Fibroblast of upper back skin (primary cell): ENCODE measurements at regions not wholly inside any gene's neighbourhood (a gene's known extent, or its start where the extent isn't known, plus 50 kb on each side); places are given as distances from the start of the nearest gene placed in this dataset.
"Not testable (repeated sequence)": the region's sequence is repeated elsewhere in the genome, so short reads cannot be mapped to it uniquely, and the experiment has no call there.

ENCODE experiments used
- DNase-seq: peaks from one replicate; pipeline ENCODE4 v3.0.0-alpha.2; 2013

DNA sequence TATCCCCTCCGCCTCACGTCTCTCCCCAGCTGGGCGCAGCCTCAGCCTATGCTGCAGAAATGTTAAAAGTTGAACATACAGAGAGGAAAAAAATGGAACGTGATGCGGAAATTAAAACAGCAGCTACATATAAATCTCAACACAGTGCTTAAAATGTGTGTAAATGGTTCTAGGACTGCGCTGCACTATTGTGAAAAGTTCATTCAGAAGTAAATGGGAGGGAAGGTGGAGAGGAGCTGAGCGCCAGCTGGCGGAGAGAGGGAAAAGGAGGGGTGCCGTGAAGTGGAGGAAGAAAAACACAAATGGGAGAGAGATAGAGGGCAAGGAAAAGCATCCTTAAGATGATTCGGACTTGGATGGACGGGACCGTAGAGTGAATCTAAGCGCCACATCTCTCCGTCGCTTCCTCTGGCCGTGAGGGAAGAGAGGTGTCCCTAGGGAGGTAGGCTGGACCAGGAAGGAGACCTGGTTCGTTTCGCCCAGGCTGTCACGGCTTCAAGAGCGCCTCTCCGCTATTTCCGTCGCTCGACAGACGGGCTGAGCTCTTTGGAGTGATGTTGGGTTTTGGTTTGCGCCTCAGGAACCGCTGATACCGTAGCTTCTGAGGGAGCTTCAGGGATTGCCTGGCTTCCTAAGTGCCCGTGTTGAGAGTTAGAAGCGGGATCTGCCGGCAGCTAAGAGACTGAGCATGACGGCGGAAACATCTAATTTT, 113.7 kb downstream of the TRIM27 start:
- no peak for DNase-seq

DNA sequence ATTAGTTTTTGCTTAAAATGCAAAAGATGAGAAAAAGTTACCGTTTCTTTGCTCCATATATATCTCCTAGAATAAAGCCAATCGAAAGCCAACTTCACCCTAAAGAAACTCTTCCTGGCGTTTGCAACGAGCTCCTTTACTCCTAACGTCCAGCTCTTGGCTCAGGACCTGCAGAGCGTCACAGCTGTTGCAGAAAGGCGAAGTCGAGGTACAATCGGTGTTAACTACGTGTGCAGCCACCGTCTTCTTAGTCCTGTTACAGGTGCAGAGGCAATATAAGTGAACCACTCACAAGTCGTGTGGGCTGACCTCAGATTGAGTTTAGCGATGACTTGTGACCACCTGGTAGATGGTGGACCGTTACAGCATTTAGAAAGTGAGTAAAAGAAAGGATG, 113.1 kb downstream of the TRIM27 start:
- no peak for DNase-seq

DNA sequence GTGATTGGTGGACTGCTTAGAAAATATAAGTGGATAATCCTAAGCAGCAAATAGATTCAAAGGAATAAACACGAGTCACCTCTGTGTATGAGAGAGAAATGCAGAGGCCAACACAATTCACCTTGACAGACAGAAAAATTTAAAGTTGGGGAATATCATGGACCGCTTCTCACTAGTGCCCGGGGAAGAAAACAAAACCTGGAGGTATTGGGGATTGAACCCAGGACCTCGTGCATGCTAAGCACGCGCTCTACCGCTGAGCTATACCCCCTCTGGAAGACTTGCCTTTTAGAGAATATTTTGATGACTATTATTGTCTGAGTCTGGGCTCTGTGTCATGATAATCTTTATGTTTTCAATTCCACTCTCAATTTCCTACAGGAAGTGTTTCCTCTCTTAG, 111.9 kb downstream of the TRIM27 start:
- peak; percentile 26 for DNase-seq

DNA sequence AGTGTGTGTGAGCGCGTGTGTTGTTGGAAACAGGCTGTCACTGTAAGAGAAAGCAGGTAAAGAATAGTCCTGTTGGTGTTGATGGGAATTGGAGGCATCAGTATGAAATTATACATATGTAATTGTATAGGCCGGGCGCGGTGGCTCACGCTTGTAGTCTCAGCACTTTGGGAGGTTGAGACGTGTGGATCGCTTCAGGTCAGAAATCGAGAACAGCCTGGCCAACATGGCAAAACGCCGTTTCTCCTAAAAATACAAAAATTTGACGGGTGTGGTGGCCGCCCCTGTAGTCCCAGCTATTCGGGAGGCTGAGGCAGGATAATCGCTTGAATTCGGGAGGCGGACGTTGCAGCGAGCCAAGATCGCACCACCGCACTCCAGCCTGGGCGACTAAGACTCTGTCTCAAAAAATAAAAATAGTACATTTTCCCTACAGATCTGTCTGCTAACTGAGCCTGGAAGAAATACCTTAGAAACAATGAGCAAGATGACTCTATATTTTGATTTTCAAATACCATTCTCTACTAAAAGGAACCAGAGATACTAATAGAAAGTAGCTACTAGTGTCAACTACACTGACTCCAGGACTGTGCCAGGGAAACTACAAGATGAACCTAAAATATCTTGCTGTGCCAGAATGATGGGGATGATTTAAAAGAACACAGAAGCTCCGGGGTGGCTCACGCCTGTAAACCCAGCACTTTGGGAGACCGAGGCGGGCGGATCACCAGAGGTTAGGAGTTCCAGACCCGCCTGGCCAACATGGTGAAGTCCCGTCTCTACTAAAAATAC, 110.8 kb downstream of the TRIM27 start:
- DNase-seq: no peak

DNA sequence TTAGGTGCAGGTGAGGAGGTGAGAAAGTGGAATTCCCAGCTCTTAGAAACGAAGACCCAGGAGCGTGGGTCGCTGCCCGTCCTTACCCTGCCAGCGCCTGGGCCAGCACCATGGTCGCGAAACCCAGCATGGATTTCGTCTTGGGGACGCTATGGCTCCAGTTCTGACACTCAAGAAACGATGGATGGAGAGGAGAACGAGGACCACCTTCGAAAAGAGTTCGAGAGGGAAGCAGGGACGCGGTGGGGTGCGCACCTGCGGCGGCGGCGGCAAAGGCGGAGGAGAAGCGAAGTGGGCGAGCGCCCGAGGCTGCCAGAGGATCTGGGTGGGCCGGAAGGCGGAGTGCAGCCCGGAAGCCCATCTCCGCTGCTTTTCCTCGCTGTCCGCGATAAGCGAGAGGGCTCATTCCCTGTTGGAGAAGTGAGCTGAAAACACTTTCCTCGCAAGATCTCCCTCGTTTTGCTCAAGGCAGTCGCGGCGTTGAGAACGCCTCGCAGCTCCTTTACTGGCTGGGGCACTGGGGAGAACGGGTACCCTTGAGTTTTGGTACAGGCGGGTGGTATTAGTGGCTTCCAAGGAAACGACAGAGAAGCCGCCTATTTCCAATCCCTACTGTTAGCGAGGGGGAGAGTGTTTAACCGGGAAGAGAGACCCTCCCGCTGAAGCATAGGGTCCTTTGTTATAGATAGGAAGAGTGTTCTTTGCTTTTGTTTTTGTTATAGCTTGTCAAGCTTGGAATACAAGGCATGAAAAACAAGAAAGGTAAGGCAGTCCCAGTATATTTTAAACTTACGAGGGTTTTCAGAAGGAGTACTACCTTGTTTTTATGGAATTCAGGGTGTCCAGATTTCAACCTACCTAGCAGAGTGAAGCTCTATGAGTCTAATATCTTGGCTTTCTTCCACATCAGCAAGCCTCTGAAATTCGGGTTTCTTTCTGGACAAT, 109.5 kb downstream of the TRIM27 start:
- DNase-seq: no peak

DNA sequence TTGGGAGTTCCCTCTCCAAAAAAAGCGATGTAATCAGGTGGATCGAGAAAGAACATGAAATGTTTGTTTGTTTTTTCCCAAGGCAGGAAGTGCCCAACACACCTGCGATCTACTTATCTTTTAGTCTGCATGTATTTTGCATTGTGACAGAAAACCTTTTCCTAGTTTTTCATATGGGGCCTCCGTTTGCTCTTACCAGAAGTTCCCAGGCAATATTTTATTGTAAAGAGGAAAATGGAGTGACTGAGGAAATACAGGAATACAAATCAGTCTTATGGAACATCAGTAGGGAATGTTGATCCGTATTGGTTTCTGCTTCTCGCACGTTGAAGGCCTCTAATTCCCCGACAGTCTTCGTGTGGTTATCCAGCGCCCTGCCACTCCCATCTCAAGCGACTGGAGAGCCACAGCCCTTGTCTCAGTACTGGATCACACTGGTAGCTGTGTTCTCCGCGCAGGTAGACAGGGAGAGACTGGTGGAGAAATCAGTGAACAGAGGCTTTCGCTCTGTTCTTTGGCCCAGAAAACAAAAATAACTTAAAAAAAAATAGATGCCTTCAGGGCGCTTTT, 107.4 kb downstream of the TRIM27 start:
- DNase-seq: no peak

DNA sequence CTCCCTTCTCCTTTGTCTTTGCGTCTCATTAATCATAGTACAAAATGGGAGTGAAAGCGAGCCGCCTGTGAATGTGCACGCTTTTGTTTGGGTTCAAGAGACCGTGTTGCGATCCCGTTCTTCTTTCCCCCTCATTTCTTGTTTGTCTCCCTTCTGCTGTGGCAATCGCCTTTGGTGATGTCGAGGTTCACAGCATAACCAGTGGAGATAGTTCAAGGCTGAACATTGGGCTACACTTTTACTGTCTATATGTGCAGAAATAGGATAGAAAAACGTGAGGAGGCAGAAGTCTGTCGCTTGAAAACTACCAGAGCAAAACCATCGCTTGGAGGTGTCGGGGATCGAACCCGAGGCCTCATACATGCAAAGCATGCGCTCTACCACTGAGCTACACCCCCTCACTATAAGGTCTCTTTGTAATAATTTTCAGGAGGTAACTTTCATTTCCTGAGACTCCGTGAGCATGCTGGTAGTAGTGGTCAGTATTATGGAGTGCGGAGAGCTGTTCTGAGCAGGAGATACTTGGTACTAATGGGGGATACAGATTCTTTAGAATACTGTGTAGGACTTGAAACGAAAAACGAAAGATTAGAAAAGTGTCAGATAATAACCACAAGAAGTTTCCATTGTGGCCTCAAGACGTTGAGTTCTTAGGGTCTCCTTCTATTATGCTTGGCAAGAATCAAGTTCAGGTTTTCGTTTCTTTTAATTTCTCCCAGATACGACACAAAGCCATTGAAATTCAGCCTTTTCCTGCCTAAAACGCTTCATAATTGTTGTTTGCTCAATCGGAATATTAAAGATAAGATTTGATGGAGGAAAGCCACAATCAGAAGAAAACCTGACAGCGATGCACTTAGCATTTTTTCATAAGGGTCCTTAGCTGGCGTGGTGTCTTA, 106.6 kb downstream of the TRIM27 start:
- peak; percentile 75 for DNase-seq

DNA sequence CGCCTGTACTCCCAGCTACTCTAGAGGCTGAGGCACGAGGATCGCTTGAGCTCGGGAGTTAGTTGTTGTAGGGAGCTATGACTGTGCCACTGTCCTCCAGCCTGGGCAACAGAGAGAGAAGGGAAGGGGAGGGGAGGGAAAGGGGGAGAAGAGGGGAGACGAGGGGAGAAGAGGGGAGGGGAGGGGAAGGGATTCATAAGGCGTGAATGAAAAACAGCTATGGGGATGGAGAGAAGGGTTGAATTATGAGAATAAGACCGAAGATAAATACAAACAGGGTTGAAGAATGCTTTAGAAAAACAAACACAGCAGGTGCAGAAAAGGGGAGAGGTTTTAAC, 106.0 kb downstream of the TRIM27 start:
- DNase-seq: no peak

DNA sequence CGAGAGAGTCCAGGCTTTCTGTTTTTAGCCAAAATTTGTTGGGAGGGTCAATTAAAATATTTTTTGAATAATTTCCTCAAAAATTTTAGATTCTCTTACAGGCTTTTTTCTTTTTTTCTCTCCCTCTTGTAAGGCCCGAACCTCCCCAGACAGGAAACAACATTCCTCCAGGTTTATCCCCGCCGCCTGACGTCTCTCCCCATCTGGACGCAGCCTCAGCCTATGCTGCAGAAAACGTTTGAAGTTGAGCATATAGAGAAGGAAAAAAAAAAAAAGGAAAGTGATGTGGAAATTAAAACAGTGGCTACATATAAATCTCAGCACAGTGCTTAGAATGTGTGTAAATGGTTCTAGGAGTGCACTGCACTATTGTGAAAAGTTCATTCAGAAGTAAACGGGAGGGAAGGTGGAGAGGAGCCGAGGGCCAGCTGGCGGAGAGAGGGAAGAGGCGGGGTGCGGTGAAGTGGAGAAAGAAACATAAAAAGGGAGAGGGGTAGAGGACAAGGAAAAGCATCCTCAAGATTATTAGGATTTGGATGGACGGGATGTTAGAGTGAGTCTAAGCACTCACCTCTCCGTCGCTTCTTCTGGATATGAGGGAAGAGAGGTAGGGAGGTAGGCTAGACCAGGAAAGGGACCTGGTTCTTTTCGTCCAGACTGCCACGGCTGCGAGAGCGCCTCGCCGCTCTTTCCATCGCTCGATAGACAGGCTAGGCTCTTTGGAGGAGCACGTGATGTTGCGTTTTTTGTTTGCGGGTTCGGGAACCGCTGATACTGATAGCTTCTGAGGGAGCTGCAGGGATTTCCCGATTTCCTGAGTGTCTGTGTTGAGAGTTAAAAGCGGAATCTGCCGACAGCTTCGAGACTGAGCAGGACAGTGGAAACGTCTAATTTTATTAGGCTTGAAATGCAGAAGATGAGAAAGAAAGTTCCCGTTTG, 98.7 kb downstream of the TRIM27 start:
- no peak for DNase-seq

DNA sequence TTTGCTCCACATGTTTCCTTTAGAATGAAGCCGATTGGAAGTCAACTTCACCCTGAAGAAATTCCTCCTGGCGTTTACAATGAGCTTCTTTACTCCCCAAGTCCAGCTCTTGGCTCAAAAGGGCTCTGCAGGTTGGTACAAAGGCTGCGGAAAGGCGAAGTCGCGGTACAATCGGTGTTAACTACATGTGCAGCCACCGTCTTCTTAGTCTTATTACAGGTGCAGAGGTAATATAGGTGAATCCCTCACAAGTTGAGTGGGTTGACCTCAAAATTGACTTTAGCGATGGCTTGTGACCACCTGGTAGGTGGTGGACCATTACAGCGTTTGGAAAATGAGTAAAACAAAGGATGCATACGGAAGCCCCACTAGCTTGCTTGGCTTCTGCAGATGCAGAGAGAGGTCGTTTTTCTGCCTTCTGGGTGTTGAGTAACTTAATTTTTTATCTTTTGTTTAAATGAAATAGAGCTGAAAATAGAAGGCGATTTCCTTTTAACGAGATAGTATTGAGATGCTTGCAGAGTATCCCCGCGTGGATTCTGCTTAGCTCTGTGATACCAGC, 98.0 kb downstream of the TRIM27 start:
- DNase-seq: no peak

DNA sequence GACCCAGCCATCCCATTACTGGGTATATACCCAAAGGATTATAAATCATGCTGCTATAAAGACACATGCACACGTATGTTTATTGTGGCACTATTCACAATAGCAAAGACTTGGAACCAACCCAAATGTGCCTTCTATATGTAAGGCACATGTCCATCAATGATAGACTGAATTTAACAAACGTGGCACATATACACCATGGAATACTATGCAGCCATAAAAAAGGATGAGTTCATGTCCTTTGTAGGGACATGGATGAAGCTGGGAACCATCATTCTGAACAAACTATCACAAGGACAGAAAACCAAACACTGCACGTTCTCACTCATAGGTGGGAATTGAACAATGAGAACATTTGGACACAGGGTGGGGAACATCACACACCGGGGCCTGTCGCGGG, 92.1 kb downstream of the TRIM27 start:
- not testable (repeated sequence) for DNase-seq

DNA sequence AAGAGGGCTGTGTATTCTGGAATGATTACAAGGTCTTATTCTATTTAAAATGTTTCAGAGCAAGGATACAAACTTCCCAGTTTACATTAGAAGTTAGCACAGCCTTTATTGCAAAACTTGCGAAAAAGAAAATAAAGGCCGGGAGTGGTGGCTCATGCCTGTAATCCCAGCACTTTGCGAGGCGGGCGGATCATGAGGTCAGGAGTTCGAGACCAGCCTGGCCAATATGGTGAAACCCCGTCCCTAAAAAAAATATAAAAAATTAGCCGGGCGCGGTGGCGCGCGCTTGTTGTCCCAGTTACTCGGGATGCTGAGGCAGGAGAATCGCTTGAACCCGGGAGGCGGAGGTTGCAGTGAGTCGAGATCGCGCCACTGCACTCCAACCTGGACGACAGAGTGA, 87.1 kb downstream of the TRIM27 start:
- DNase-seq: not testable (repeated sequence)

DNA sequence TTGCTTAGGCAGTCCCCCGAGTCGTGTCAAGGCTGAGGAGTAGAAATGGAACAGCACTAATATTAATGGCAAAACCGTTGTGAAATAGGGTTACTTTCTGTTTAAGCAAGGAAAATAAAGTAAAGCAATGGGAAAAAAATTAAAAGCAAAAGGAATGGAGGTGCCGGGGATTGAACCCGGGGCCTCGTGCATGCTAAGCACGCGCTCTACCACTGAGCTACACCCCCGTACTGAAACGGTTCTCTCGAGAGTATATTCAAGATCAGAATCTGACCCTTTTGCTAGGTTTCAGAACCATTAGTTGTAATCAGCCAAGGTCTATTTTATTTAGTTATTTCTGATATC, 85.5 kb downstream of the TRIM27 start:
- peak; percentile 71 for DNase-seq

DNA sequence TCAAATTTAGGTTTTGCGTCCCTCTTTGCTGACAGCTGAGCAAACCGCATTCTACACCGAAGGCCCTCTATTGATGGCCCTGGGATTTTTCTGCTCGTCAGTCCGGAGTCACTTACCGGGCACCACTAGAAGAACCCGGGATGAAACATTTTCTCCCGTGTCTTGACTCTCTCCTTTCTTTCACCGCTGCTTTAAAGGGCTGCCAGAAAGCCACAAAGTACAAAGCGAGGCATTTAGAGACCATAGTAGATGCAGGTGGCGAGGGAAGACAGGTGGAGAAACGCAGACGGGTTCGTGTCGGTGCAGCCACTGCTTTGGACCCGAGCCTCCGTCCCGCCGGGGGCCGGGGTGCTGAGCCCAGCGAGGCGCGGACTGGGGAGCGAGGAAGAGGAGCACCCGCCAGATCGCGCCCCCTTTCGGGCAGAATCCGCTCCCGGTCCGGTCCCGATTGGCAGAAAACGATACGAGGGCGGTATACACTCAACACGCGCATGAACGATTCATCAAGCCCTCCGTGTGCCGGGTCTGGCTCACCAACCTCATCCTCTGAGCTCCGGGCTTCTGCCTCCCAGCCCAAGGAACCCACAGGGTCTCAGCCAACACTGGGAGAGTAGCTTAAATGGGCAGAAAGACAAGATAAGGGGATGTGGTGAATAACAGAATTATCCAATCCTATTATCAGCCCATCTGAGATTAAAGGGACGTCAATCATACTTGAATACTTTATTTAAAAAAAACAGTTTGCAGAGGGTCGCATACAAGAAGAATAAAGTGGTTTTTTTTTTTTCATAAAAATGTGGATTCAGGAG, 84.9 kb downstream of the TRIM27 start:
- peak; percentile 82 for DNase-seq

DNA sequence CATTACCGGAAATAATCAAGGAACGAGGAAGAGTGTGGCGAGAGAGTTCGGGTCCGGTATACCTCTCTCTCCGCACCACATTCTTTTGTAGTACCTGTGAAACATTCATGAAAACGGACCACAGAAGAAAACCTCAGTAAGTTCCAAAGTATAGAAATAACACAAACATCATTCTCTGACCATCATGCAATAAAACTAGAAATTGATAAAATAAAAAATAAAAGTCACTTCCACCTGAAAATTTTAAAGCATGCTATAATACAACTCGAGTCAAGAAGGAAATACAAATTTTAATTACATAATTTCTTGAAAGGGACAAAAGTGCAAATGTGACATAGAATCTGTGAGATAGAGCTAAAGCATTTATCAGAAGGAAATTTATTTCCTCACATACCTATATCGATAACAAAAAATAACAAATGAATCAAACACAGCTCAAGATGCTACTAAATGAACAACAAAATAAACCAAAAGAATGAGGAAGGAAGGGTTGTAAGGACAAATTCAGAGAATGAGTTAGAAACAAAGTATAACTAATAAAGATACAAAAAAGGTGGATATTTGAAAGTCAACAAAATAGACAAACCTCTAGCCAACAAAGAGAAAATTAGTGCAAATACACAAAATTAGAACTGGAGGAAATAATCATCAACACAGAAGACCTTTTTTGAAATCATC, 84.2 kb downstream of the TRIM27 start:
- DNase-seq: no peak

DNA sequence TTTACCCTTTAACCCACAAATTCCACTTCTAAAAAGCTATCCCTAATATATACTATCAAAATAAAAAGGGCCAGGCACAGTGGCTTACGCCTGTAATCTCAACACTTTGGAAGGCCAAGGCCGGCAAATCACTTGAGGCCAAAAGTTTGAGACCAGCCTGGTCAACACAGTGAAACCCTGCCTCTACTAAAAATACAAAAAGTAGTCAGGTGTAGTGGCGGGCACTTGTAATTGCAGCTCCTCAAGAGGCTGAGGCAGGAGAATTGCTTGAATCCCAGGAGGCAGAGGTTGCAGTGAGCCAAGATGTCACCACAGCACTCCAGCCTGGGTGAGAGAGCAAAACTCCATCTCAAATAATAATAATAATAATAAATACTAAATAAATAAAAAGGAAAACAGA, 82.5 kb downstream of the TRIM27 start:
- DNase-seq: no peak

DNA sequence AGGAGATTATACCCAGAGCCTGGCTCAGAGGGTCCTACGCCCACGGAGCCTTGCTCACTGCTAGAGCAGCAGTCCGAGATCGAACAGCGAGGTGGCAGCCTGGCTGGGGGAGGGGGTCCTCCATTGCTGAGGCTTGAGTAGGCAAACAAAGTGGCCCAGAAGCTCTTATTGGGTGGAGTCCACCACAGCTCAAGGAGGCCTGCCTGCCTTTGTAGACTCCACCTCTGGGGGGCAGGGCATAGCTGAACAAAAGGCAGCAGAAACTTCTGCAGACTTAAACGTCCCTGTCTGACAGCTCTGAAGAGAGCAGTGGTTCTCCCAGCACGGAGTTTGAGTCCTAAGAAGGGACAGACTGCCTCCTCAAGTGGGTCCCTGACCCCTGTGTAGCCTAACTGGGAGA, 75.0 kb downstream of the TRIM27 start:
- not testable (repeated sequence) for DNase-seq
